Stimulated activated CD8-positive, alpha-beta memory T cell treated with anti-CD3 and anti-CD28 coated beads, Interleukin-7, amount 100 ng/mL, for 48 hours (primary cell): ENCODE measurements at regions not wholly inside any gene's neighbourhood (a gene's known extent, or its start where the extent isn't known, plus 50 kb on each side); places are given as distances from the start of the nearest gene placed in this dataset.
"Not testable (repeated sequence)": the region's sequence is repeated elsewhere in the genome, so short reads cannot be mapped to it uniquely, and the experiment has no call there.

Experiments used
- DNase-seq, 2 donors: peaks; one replicate each; pipeline ENCODE4 v3.0.0-alpha.2; 2020; ENCODE audit warnings: low read depth in 1 of 2; ENCODE audit errors: extremely low read depth in 1 of 2

DNA sequence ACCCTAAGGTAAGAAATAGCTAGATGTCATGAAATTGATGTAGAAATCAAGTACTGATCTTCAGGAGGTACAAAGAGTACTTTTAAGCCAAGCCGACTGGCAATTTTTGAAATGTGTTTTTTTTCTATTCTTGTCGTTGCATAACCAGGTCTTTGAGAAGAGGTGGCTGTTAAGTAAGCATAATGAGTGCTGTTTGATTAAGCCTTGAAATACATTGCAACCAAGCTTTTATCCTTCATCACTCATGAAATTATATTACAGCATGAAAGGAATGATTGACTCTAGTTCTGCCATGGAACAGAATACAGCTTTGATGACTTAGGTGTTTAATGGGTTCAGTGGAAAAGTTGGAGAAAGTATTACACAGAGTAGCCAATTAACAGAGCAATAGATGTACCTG lies 1720.2 kb upstream of the SEL1L start:
- DNase-seq, result no peak

DNA sequence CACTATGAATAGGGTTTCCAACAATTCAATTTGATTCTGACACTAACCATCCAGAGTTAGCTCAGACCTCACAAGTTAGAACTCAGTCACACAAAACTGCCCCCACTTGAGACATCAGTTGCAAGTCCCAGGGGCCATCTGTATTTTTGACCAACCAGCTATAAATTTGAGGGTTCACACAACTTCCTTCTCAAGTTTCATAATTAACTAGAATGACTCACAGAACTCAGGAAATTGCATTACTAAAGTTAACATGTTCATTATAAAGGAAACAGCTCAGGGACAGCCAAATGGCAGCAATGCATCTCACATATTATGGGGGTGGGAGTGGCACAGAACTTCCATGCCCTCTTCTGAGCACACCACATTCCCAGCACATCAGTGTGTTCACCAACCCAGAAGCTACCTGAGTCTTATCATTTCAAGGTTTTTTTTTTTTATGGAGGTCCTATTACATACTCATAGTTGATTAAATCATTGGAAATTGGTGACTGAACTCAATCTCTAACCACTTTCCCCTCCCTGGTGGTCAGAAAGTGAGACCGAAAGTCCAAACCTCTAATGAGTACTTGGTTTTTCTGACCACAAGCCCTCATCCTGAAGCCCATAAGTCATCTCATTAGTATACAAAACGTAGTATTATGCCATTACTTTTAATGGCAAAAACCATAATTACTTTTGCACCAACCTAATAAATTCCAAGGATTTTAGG lies 1721.5 kb upstream of the SEL1L start:
- DNase-seq, result no peak

DNA sequence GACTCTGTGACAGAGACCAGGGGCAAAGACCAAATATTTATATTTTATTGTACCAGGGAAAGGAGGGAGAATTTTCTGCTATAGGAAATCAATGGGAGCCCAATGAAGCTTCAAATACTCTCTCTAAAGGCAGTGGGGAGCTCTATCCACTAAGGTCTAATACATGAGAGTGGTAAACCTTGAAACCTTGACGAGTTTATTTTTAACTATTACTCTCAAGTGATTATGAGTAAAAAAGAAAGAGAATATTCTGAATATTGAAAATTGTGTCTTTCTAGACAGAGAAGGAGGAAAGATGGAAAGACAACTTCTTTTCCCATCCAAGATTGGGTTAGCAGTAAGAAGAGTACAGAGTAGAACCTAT lies 1722.1 kb upstream of the SEL1L start:
- DNase-seq, result no peak

DNA sequence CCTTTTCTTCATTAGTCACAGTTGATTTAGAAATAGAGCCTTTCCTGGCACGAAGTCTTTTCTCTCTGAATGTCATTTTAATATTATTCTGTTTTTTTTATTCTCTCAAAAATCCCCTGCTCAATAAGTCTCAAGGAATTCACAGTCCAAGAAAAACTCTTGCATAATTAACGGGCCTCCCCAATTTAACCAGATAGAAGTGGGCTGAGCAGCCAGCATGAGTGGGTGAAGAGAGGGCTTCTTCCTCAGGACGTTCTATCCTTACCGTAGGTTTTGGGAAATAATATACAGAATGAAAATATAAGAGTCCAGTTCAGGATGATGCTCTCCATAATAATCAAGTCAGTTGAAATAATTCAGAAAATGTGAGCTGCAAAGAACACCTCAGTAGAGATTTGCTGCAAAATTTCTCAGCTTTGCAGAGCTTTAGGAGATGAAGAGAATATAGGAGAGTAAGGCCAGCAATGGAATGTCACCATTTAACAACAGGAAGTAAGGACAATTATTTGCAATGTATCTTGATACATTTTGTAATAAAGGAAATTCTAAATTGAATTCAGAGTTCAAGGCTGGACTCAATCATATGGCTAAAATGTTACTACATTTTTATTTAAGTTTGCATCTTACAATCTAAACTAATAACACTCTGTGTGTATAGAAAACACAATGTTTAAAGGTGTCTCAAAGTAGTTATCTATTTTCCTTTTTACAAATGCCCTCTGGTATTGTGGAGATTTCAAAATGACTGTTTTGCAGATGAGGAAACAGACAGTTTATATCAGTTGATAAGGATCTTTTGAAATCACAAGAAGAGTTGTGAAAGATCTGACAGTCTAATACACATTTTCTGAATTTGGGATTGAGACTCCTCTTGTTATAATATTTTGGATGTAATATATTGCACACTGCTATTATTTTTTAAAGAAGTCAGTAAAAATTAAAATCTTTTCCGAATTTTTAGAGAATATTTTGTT lies 1724.1 kb upstream of the SEL1L start:
- DNase-seq, result no peak

DNA sequence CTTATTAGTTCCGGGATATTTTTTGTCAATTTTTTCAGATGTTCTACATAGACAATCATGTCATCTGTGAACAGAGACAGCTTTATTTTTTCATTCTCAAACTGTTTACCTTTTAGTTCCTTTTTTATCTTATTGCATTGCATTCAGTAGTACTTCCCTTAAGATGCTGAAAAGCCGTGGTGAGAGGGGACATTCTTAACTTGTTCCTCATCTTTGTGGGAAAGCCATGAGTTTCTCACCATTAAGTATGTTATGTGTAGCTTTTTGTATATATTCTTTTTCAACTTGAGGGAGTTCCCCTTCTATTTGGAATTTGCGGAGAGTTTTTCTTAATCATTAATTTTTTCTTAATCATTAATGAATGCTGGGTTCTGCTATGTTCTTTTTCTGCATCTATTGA lies 1727.1 kb upstream of the SEL1L start:
- DNase-seq, result no peak

DNA sequence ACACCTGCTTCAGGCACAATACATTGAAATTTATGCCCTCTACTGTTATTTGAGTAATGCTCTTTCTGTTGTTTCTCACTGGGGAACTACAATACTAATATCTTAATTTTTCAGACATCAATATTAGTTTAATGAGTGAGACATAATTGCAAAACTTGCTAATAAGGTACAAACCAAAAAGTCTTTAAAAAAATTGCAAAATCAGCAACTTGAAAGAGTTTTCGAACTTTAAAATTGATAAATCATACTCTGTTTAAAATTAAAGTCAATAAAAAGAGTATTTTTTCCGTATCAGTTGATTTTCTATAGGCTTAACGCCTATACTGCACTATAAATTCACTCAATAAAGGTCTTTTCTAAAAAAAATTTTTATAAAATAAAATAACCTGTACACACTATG lies 1735.9 kb upstream of the SEL1L start:
- no peak for DNase-seq

DNA sequence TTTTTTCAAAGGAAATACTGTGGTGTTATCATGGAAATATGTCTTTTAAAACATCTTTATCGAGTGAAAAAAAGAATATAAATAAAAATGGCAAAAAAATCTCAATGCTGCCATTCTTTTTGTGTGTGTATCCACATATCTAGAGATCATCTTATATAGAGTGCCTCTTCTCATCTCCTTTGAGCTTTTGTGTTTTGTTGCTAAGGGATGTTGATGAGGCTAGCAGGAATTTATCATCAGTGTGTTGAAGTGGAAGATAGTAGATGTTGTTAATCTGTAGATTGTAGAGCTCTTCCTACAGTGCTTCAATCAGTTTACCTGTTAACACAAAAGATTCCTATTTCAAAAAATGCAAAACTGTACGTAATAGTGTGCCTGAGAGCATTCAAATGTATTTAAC lies 1738.0 kb upstream of the SEL1L start:
- no peak for DNase-seq

DNA sequence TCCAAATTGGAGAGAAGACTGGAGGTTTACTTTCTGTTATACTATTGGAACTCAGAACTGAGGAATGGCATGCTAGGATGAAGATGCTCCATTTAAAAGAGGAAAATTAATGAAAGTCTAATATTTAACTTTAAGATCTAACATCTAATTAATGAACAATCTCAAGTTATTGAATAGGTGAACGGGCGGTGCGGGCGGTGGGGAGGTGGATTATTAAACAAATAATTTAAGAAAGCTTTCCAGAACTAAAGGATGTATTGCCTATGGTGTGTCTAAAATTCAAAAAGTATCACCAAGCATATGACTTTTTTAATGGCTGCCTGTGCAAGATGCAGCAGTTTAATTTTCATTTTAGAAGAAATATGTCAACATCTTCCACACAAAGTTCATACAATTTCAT lies 1747.1 kb upstream of the SEL1L start:
- no peak for DNase-seq

DNA sequence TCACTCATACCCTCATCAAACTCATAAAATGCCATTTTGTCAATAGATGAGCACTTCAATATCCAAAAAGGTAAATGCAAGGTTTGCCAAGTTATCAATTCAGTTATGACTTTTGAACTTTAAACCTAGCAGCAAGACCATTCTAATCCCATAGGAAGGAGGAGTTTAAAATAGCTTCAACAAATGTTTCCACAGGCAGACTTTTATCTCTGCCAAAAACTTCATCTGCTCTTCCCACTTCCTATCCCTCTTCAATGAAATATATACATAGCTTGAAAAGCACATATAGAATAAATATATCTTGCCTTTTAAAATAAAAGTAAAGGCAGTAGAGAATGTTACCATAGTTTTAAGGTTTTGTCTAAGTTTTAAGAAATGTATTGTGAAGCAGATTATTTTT lies 1749.1 kb upstream of the SEL1L start:
- no peak for DNase-seq

DNA sequence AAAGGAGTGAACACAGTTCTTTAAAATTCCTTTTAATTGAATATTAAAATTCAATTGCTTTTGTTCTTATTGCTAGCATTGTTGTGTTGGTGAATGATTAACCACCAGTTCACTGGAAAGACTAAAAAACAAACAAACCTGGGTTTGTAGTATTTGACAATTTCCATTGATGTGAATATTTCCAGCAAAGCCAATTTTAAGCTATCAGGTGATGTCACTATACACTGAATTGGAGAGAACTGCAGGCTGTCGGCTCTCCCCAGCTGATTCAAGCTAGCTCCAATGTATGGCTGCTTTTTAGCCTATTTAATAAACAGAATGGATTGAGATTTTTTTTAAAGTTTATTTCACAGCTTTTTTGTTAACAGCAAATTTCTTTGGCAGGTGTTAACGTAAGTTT lies 1753.6 kb upstream of the SEL1L start:
- no peak for DNase-seq

DNA sequence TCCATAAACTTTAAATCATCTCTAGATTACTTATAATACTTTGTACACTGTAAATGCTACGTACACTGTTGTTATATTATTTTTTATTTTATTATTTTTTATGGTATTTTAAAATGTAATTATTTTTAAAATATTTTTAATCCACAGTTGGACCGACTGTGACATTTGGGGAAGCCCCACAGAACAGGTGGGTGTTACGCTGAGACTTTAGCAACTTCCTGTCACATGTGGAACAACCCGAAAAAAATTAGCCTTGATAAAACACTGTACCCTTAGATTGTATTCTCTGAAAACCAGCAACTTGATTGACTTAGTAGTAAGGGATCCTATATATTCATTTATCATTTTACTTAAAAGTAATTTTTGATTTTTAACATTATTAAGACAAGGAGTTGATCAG lies 1755.7 kb upstream of the SEL1L start:
- DNase-seq, result no peak

DNA sequence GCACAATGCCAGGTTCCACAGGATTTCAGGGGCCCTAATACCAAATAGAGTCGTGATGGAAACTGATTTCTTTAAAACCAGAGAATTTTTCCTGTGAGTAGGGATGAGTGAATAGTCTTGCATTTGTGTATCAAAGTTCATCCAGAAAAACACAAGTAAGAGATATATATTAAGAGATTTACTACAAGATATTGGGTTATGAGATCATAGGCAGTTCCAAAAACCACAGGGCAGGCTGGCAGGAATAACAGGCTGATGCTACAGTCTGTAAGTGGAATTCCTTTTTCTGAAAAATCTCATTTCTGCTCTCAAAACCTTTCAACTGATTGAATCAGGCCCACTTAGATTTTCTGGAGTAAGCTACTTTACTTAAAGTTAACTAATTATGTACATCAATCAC lies 1756.2 kb upstream of the SEL1L start:
- no peak for DNase-seq

DNA sequence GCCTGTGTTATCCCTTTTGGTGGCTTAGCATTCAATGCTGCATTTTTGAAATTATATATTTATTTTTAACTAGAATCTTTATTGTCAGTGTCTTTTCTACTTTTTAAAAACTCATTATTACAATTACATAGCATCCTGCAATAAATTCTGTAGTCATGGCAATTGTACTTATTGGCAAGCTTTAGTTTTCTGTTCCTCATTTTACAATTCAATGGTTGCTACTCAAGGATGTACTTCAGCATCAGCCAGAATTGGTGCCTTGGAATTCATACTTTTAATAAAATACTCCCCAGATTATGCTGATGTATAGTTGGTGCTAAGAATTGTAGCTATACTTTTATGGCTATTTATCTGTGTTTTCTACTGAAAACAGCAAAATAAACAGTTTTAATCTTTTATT lies 1756.8 kb upstream of the SEL1L start:
- DNase-seq, result no peak

DNA sequence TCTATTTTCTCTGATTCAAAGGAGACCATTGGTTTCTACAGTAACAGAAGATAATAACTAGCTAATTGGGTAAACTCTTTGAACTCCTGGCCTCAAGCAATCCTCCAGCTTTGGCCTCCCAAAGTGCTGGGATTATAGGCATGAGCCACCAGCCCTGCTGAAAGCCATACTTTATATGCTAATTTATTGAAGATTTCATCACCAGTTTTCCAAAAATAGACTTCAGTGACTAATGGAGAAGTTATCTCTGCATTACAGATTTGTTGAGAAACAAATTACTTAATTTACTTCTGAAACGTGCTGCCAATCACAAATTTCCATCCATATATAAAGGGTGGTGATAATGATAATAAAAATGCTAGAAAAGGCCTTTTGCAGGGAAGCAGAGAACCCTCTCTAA lies 1758.1 kb upstream of the SEL1L start:
- no peak for DNase-seq

DNA sequence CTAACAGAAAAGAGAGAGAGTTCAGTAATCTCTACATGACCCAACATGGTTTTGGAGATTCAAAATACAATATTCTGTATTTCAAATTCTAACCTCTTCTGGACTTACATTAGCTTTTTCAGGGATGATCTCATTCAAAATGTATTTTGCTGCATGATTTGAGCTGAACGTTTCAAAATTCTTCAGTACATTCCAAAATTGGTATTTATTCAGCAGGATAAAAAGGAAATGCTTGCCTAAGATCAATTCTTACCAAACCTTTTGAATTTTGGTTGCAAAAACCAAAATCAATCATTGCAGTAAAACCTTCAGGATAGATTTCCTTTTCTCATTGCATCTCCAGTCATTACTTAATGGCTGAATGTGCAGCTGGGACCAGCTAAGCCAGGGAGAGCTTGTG lies 1761.3 kb upstream of the SEL1L start:
- DNase-seq, result no peak

DNA sequence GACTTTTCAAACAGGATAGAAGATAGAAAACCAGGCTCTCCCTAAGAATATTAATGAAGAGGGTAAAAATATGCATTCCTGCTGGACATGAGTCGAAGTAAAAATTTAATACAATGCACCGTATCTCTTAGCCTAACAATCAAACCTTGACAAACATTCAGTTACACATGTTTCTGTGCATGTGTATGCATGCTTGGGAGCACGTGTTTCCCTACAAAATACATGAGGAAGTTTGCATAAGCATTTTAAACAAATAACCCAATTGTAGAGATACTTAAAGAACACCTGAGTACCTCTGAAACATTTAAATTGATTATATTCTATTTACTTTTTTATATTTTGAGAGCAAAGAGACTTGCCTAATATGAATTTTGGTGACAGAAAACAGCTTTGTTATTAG lies 1763.7 kb upstream of the SEL1L start:
- DNase-seq, result no peak

DNA sequence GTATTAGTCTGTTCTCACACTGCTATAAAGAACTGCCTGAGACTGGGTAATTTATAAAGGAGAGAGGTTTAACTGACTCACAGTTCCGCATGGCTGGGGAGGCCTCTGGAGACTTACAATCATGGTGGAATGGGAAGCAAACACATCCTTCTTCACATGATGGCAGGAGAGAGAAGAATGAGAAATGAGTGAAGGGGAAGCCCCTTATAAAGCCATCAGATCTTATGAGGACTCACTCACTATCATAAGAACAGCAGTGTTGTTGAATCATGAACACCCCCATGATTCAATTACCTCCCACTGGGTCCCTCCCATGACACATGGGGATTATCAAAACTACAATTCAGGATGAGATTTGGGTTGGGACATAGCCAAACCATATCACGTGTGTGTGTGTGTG lies 1764.4 kb upstream of the SEL1L start:
- not testable (repeated sequence) for DNase-seq

DNA sequence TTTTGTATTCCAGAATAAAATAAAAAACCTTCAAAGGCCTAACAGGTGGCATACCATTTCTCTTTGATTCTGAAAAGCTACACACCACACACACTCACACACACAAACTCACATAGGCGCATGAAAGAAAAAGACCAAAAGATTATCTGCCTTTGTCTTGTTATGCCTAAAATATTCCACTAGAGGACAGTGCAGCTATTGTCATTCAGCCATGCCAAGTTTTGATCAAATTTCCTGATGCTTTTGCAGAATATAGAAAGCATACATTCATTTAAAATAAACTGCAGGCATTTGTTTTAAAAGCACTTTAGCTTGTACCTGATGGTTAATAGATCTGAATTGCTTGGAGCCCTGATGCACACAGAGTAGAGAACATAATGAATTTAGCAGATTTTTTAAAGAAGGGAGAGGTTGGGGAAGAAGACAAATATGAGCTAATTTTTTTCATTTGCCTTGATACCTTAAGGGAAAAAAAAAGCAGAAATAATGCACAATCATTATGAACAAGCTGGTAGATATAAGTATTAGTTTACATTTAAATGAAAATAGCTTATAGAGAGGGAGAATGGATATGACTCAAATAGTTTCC lies 1766.9 kb upstream of the SEL1L start:
- no peak for DNase-seq

DNA sequence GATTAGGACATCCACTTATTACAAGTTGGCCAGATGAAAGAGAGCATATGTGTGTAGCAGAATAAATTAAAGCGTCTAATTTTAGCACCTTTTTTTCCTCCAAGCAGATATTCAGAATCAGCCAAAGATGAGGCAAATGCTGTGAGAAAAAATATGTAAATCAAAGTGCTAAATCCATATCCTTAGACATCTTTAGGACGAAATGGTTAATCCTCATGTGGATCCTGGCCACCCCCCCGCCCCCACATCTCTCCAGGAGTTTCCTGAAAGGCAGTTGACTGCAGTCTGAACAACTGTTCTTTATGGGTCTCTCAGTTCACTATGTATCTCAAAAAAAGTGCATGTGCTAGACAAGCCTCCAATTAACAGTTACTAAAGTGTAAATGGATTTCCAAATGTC lies 1768.1 kb upstream of the SEL1L start:
- DNase-seq, result no peak

DNA sequence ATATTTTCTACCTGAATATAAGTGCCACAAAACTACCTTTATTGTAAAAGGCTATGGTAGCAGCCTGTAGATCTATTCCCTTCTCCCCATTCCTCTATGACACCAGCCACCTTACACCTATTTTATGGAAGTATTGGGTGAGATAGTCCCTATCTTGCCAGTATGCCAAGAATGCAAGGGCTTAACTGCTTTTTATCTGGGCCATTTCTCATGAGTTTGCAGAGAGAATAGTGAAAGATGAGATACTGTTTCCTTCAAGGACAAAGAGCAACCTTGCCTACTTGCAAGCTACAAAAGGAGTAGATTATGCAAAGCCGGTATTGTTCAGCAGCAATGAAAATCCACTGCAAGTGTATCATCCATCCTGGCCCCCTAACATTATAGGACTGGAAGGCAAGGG lies 1775.6 kb upstream of the SEL1L start:
- DNase-seq, result no peak

DNA sequence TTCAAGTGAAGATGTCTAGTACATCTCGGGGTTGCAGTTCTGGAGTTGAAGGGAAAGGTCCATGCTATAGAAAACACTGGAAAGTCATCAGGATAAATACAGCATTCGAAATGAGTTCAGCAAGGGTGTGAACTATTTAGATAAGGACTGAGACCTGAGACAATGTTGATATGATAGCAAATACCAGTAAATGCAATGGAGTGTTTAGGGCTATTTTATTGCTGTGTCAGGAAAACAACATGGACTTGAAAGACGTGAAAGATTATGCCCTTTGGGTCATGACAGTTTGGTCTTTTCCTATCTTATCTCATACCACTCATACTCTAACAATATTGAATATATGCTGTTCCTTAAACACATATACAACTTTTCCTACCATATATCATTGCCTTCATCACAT lies 1776.2 kb upstream of the SEL1L start:
- no peak for DNase-seq

DNA sequence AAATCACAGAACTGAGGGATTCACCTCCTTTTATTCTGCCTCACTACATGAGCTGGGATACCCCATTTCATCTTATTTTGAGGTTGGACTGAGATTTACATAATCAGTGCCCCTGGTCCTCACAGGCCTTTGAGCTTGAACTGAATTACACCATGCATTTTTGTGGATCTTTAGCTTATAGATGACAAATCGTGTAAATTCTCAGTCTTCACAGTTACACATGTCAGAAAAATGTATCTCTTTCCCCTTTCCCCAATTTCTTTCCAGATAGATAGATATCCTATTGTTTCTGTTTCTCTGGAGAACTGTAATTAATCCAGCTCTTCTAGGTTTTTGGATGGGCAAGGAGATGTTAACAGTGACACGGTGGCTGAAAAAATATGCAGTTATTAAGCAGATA lies 1778.9 kb upstream of the SEL1L start:
- no peak for DNase-seq
